Right atrium auricular region (tissue), 2 donors: ENCODE measurements at regions not wholly inside any gene's neighbourhood (a gene's known extent, or its start where the extent isn't known, plus 50 kb on each side); places are given as distances from the start of the nearest gene placed in this dataset.

ENCODE experiments used
- DNase-seq: peaks from one replicate; pipeline ENCODE4 v3.0.0-alpha.2; 2019; ENCODE audit warnings: low spot score
- H3K27ac ChIP-seq, 2 donors: fragments of 200-600 bp; sonication (generic); 1 replicate in 1 of 2; 2 replicates in 1 of 2; pipeline ENCODE4 v1.5.1; 2016 to 2019
- H3K27me3 ChIP-seq, 2 donors: fragments of 200-600 bp; sonication (generic); one replicate each; pipeline versions ENCODE4 v1.5.1 to v1.6.0; 2017 to 2019
- H3K36me3 ChIP-seq: fragments of 200-600 bp; sonication (generic); one replicate; pipeline ENCODE4 v1.5.1; 2016
- H3K4me1 ChIP-seq, 2 donors: fragments of 200-600 bp; sonication (generic); one replicate each; pipeline versions ENCODE4 v1.5.1 to v1.6.0; 2017 to 2019
- H3K4me3 ChIP-seq, 2 donors: fragments of 200-600 bp; sonication (generic); 1 replicate in 1 of 2; 2 replicates in 1 of 2; pipeline ENCODE4 v1.5.1; 2017 to 2019; ENCODE audit warnings: mild to moderate bottlenecking in 1 of 2, moderate library complexity in 1 of 2
- H3K9me3 ChIP-seq, 2 donors: fragments of 200-600 bp; sonication (generic); one replicate each; pipeline ENCODE4 v1.5.1; 2019
- CTCF ChIP-seq, 2 donors: fragments of 200-600 bp; sonication (generic); IDR thresholded peaks; one replicate each; pipeline ENCODE4 v1.5.1; 2019; ENCODE audit warnings: antibody characterized with exemption in 2 of 2

- no peak for TF ChIP-seq CTCF (IDR thresholded peaks at IDR 0.05)
- no peaks in the 10 kb centered on the region for H3K27me3 ChIP-seq
- no peak for DNase-seq
- no peaks in the 10 kb centered on the region for H3K4me1 ChIP-seq
- H3K27ac ChIP-seq, result no peak overlapping the region
- H3K36me3 ChIP-seq, result no peaks in the 10 kb centered on the region
- H3K9me3 ChIP-seq, result no peaks in the 10 kb centered on the region
- no peak overlapping the region for H3K4me3 ChIP-seq
Observed at GRCh38 chr2:23221236-23221635, 163.7 kb upstream of the KLHL29 start.

GRCh38 chr2:23221901-23222300 is 163.1 kb upstream of the KLHL29 start:
- H3K36me3 ChIP-seq, result no peaks in the 10 kb centered on the region
- TF ChIP-seq CTCF (IDR thresholded peaks at IDR 0.05), result no peak
- H3K9me3 ChIP-seq, result no peaks in the 10 kb centered on the region
- H3K4me1 ChIP-seq, result no peaks in the 10 kb centered on the region
- H3K27ac ChIP-seq, result no peak overlapping the region
- H3K4me3 ChIP-seq, result no peak overlapping the region
- no peak for DNase-seq
- no peaks in the 10 kb centered on the region for H3K27me3 ChIP-seq

- DNase-seq, result no peak
- no peaks in the 10 kb centered on the region for H3K27me3 ChIP-seq
- no peaks in the 10 kb centered on the region for H3K9me3 ChIP-seq
- no peak for TF ChIP-seq CTCF (IDR thresholded peaks at IDR 0.05)
- no peaks in the 10 kb centered on the region for H3K36me3 ChIP-seq
- H3K4me3 ChIP-seq, result no peak overlapping the region
- no peak overlapping the region for H3K27ac ChIP-seq
- no peaks in the 10 kb centered on the region for H3K4me1 ChIP-seq
Observed at GRCh38 chr2:23230885-23231284, 154.1 kb upstream of the KLHL29 start.

- Histone ChIP-seq H3K36me3 (no peaks in the 10 kb centered on the region), H3K9me3 (no peaks in the 10 kb centered on the region), H3K4me1 (no peaks in the 10 kb centered on the region), H3K27ac (no peak overlapping the region), H3K4me3 (no peak overlapping the region), H3K27me3 (no peaks in the 10 kb centered on the region)
- peak; percentile 18 for DNase-seq
- TF ChIP-seq CTCF (IDR thresholded peaks at IDR 0.05), result no peak
Observed at GRCh38 chr2:23231865-23232264, 153.1 kb upstream of the KLHL29 start.

- DNase-seq, result no peak
- no peak for TF ChIP-seq CTCF (IDR thresholded peaks at IDR 0.05)
- H3K36me3 ChIP-seq, result no peaks in the 10 kb centered on the region
Observed at GRCh38 chr2:23235292-23235691, 149.7 kb upstream of the KLHL29 start.

GRCh38 chr2:23235736-23236135 is 149.2 kb upstream of the KLHL29 start:
- no peak for TF ChIP-seq CTCF (IDR thresholded peaks at IDR 0.05)
- no peaks in the 10 kb centered on the region for H3K9me3 ChIP-seq
- H3K27me3 ChIP-seq, result no peaks in the 10 kb centered on the region
- H3K4me1 ChIP-seq, result no peaks in the 10 kb centered on the region
- no peak overlapping the region for H3K4me3 ChIP-seq
- no peaks in the 10 kb centered on the region for H3K36me3 ChIP-seq
- DNase-seq, result no peak
- no peak overlapping the region for H3K27ac ChIP-seq

More at GRCh38 chr2:23235292-23235691, 149.7 kb upstream of the KLHL29 start:
- Histone ChIP-seq H3K9me3 (no peaks in the 10 kb centered on the region), H3K27ac (no peak overlapping the region), H3K27me3 (no peaks in the 10 kb centered on the region), H3K4me3 (no peak overlapping the region), H3K4me1 (no peaks in the 10 kb centered on the region)
